Jurkat, Clone E6-1 (cell line): ENCODE measurements at regions not wholly inside any gene's neighbourhood (a gene's known extent, or its start where the extent isn't known, plus 50 kb on each side); places are given as distances from the start of the nearest gene placed in this dataset.

Experiments used
- DNase-seq: peaks from one replicate; pipeline ENCODE4 v3.0.0-alpha.2; 2011; ENCODE audit warnings: low read depth, low spot score
- H3K4me3 ChIP-seq: 2 replicates; pipeline ENCODE4 v1.5.1; 2011; ENCODE audit warnings: mild to moderate bottlenecking, low read length, control low read depth, moderate library complexity

DNA sequence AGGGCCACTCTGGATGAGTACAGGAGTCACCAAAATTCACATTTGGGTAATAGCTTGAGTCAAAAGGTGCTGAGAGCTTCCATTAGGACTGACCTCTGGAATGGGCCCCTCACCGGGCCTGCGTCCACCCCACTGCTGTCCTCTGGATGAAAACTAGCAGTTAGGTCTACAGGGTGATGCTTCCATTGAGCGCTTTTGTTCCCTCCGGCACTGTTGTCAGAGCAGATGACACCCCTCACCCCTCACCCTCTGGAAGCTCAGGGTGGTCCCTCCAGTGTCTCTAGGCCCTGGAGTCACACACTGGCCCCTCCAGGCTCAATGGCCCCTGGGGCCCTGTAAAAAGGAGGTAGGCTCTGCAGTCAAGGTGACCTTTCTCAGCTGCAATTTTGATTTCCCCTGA lies 187.8 kb upstream of the GPR12 start:
- H3K4me3 ChIP-seq: no peak overlapping the region
- no peak for DNase-seq

GRCh38 chr13:26946684-26947343 lies 186.2 kb upstream of the GPR12 start:
- peak; percentile 51 for DNase-seq
- no peak overlapping the region for H3K4me3 ChIP-seq

- H3K4me3 ChIP-seq: no peak overlapping the region
- no peak for DNase-seq
Observed at GRCh38 chr13:26943748-26944147, 183.2 kb upstream of the GPR12 start.

DNA sequence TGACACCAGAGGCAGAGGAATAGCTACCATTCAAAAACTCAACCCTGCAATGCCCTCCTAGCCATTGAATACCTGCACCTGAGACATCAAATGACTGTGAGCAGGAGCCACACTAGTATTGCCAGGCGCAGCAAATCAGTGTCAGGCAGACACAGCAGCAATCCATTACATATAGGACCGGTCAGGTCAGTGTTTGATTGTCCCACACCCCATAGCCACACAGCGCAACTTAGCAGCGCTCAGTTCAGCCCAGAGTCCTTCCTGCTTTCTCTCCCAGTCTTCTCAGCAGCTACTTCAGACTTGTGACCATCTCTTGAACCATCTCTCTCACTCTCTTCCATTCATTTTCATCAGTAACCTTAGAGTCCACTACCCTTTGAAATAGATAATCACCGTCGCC lies 181.6 kb upstream of the GPR12 start:
- no peak overlapping the region for H3K4me3 ChIP-seq
- no peak for DNase-seq

DNA sequence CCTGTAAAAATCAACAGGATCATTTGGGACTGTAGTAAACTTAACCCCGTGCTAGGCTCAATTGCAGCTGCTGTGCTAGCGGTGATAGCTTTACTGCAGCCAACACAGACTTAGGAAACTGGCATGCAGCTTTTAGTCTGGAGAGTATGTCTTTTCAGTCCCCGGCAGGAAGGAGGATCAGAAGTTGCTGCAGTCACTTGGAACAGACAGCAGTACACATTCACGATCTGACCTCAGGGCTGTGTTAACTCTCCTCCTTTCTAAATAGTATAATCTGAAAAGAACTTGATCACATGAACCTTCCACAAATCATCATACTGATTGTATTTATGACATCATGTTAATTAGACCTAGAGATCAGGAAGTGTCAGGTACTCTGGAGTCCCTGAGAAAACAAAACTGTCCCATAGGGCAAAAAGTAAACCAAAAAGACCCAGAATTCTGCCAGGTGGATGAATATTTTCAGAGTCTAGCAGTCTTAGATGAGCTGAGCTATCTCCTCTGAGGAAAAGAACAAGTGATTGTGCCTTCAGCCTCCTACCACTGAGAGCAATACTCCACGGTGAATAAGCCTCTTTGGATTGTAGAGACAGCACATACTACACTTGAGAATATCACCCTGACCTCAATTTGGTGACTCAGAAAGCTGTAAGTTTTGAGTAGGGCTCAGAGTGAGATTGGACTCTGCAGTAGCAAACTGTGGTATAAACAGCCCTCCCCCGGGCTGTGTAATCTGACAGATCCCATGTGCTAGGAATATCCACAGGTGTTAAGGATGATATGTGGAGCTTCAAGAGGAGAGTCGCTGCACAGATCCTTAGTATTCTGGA lies 181.0 kb upstream of the GPR12 start:
- no peak overlapping the region for H3K4me3 ChIP-seq
- DNase-seq: no peak

DNA sequence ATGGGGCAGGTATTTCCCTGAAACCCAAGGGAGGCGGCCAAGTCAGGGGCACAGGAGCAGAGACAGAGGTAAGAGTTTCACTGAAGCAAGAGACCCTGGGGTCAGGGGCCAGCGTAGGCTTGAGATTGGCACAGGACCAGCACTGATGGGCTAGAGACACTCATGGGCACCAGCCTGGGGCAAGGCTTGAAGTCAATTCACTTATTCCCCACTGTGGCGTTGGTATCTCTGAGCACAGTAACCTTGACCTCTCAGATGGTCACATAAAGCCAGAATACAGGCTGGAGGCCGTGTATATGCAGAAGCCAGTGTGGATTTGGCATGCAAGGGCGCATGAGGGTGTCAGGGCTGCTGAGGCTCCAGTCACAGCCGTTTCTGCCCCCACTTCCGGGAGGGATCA lies 173.5 kb upstream of the GPR12 start:
- H3K4me3 ChIP-seq: no peak overlapping the region
- DNase-seq: no peak

DNA sequence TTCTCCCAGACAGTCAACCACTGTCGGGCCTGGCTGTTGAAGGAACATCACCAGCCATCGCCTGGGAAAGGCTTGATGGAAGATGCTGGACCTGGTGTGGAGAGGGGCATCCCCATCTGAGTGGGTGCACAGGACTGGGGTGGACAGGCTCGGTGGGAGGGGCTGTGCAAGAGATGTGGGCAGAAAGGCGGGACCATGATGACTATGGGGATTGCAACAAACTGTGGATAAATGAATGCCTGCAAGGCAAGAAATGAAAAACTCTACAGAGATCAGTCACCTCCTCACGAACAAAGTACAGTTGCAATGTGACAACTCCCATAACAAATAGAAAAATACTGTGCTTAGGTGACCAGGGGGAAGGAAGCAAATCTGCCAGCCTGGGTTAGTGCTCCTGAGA lies 171.9 kb upstream of the GPR12 start:
- DNase-seq: no peak
- no peak overlapping the region for H3K4me3 ChIP-seq

DNA sequence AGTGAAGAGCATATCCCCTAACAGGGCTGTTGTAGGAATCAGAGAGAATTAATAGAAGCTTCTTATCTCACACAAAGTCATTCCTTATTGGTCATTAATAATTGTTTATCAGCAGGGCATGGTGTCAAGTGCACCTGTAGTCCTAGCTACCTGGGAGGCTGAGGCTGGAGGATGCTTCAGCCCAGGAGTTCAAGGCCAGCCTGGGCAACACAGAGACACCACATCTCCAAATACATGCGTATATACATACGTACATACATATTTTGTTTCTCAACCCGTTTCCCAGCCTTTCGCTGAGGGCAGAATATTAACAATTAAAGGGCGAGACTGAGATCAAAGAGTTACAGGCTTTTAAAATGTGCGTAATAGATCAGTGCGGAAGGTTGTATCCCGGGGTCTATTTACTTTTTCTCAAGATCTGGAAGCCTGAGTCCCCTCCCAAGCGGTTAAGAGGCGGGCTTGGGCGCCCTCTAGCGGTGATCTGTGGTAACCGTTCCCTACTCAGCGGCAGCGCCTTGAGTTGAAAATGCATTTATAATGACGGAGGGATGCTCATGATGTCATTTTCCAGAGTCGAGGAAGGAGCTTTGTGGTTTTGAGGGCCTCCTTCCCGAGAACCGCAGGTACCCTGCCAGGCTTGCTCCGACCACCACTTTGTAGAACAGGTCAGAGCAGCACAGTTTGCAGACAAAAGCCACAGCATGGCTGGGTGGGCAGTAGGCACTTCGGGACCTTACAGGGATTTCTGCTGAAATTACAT lies 169.6 kb upstream of the GPR12 start:
- H3K4me3 ChIP-seq: no peak overlapping the region; the same call in 1 of the 2 replicates
- DNase-seq: peak; percentile 54

GRCh38 chr13:26927511-26927910 lies 166.9 kb upstream of the GPR12 start:
- no peak for DNase-seq
- no peak overlapping the region for H3K4me3 ChIP-seq

GRCh38 chr13:26926371-26926770 lies 165.8 kb upstream of the GPR12 start:
- H3K4me3 ChIP-seq: no peak overlapping the region
- DNase-seq: no peak

GRCh38 chr13:26923824-26924605 lies 163.4 kb upstream of the GPR12 start:
- no peak for DNase-seq
- no peak overlapping the region for H3K4me3 ChIP-seq

GRCh38 chr13:26921918-26922317 lies 161.3 kb upstream of the GPR12 start:
- DNase-seq: no peak
- no peak overlapping the region for H3K4me3 ChIP-seq

DNA sequence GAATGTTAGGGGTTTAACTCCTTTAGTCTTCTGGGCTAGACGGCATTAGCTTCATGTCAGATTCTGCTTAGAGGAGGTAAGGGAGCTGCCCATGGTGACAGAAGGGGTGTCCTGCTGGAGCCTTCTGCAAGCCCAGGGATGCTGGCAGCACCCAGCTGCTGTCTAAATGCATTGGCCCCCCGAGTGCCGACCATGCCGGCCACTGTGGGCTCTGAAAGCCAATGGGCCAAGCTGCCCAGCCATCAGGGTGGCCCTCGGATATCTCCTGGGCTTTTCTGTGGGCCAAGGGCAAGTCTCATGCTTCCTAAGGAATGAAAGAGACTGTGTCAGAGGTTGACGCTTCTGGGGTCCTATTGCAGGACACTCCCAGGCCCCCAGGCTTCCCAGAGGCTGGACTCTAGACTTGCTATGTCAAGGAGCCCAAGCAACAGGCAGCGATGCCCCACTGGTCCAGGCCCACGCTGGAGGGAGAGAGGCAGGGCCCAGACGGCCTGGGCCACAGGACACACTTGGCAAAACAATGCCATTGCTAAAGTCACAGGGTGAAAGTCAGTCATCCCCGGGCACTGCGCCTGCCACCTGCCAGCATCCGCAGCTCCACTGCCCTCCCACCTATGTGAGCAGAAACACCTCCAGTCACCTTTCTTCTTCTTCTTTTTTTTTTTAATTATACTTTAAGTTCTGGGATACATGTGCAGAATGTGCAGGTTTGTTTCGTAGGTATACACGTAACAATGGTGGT lies 160.2 kb upstream of the GPR12 start:
- H3K4me3 ChIP-seq: no peak overlapping the region
- DNase-seq: no peak

GRCh38 chr13:26919732-26920131 lies 159.1 kb upstream of the GPR12 start:
- no peak overlapping the region for H3K4me3 ChIP-seq
- no peak for DNase-seq

GRCh38 chr13:26919311-26919710 lies 158.7 kb upstream of the GPR12 start:
- DNase-seq: no peak
- H3K4me3 ChIP-seq: no peak overlapping the region

DNA sequence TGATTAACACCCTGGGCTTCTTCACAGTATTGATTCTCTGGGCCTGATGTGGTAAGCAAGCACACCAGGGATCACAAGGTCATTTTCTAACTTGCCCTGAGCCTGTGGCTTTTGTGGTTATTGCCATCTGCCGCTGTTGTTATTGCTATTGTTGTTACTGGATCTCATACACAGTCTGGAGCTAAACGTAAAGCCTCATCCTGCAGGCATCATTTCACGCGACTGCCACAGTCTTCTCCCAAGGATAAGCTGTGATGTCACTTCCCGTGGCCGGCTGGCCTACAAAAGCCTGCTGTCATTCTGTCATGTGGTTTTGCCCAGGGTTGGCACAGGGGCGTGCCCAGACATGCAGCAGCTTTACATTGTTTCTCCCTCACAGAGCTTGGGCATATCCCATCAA lies 154.0 kb upstream of the GPR12 start:
- no peak overlapping the region for H3K4me3 ChIP-seq
- peak; percentile 28 for DNase-seq

GRCh38 chr13:26914148-26914547 lies 153.6 kb upstream of the GPR12 start:
- DNase-seq: no peak
- H3K4me3 ChIP-seq: no peak overlapping the region

DNA sequence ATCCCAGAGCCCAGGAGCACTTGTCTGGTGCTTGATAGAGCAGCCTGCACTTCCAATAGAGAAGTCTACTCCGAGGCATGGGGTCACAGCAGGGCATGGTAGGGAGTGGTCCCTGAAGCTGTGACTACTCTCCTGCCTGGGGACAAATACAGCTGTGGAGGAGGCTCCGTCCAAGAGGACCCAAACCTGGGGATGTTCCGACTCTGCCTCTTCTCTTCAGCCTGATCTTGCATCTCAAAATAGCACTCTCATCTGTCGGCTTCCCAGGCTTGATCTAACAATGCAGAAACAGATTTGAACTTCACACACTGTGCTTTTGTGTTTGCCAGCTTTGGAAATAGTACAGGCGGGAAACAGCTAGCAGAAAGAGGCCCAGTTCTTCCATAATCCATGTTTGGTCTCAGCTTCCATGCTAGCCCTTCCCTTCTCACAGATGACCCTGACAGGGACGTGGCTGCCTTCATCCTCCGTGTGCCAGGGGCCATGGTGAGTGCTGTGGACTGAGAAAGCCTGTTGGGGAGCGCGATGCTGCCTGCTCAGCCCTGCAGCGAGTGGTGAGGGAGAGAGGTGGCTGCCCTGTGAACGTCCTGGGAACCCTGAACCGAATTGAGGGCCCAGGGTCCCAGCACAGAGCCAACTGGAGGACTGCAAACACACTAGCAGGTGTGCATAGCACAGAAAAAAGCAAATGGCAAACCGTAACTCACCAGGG lies 150.3 kb upstream of the GPR12 start:
- DNase-seq: no peak
- no peak overlapping the region for H3K4me3 ChIP-seq
